ENCODE measurements at regions not wholly inside any gene's neighbourhood (a gene's known extent, or its start where the extent isn't known, plus 50 kb on each side); places are given as distances from the start of the nearest gene placed in this dataset.

DNA sequence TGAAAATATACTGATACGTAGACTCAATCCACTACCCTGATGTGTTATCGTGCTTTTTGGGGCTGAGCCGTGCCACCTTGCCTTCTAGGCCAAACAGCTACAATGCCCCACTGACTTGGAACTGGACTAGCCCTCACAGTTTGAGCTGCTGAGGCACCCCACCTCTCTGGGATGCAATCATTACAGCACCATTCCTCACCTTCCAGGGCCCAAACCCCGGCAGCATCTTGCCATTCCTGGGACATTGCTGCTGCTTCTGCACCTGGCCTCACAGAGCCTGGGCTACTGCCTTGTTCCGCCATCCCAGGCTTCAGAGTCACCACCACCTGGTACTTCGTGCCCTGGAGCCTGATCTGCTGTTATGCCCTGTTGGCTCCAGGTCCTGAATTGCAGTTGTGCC, 89.5 kb upstream of the SNCAIP start:
- H3K27me3 ChIP-seq (ENCODE audit: control insufficient read depth, insufficient read depth, low read length): 0 out of 2 replicates have a peak, but pooled peaks cover 2% of the 10 kb centered on the region
- in situ Hi-C loops (cut with HindIII; ENCODE audit: low pct_unique_long_range_greater_than_20kb, low sequenced_read_pairs) (no loop called here), intact Hi-C loops (cut with micrococcal nuclease; ENCODE audit: unreplicated experiment) (no loop called here)
- H3K4me3 ChIP-seq (ENCODE audit: low read depth in 2 of 2, low read length in 2 of 2): no peak overlapping the region
- ChIA-PET CTCF (no interaction called here), POLR2A (no interaction called here)
- no peak overlapping the region for H3K27ac ChIP-seq (ENCODE audit: low read length)
- DNase-seq (ENCODE audit: low read depth, low spot score): no peak
- no TSS peak for BruUV-seq (replicated peaks)
- H3K9me3 ChIP-seq (ENCODE audit: control insufficient read depth, insufficient read depth, low read depth, low read length): no peaks in the 10 kb centered on the region
- H3K36me3 ChIP-seq (ENCODE audit: control insufficient read depth, insufficient read depth, low read length): no peaks in the 10 kb centered on the region
- no peaks in the 10 kb centered on the region for H3K4me1 ChIP-seq (ENCODE audit: control insufficient read depth, insufficient read depth, low read length)
- no peak for ATAC-seq
- no peak for TF ChIP-seq POLR2AphosphoS5 (IDR thresholded peaks at IDR 0.05; ENCODE audit: low read depth, low read length)
- TF ChIP-seq SIN3A (IDR thresholded peaks at IDR 0.05; ENCODE audit: borderline replicate concordance, insufficient read depth, low read depth, low read length): no peak
- no peak for TF ChIP-seq TCF7L2 (IDR thresholded peaks at IDR 0.05; ENCODE audit: low read depth, low read length)
- TF ChIP-seq, protein P1, sequence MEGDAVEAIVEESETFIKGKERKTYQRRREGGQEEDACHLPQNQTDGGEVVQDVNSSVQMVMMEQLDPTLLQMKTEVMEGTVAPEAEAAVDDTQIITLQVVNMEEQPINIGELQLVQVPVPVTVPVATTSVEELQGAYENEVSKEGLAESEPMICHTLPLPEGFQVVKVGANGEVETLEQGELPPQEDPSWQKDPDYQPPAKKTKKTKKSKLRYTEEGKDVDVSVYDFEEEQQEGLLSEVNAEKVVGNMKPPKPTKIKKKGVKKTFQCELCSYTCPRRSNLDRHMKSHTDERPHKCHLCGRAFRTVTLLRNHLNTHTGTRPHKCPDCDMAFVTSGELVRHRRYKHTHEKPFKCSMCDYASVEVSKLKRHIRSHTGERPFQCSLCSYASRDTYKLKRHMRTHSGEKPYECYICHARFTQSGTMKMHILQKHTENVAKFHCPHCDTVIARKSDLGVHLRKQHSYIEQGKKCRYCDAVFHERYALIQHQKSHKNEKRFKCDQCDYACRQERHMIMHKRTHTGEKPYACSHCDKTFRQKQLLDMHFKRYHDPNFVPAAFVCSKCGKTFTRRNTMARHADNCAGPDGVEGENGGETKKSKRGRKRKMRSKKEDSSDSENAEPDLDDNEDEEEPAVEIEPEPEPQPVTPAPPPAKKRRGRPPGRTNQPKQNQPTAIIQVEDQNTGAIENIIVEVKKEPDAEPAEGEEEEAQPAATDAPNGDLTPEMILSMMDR (IDR thresholded peaks at IDR 0.05): no peak
- TF ChIP-seq, protein P2, sequence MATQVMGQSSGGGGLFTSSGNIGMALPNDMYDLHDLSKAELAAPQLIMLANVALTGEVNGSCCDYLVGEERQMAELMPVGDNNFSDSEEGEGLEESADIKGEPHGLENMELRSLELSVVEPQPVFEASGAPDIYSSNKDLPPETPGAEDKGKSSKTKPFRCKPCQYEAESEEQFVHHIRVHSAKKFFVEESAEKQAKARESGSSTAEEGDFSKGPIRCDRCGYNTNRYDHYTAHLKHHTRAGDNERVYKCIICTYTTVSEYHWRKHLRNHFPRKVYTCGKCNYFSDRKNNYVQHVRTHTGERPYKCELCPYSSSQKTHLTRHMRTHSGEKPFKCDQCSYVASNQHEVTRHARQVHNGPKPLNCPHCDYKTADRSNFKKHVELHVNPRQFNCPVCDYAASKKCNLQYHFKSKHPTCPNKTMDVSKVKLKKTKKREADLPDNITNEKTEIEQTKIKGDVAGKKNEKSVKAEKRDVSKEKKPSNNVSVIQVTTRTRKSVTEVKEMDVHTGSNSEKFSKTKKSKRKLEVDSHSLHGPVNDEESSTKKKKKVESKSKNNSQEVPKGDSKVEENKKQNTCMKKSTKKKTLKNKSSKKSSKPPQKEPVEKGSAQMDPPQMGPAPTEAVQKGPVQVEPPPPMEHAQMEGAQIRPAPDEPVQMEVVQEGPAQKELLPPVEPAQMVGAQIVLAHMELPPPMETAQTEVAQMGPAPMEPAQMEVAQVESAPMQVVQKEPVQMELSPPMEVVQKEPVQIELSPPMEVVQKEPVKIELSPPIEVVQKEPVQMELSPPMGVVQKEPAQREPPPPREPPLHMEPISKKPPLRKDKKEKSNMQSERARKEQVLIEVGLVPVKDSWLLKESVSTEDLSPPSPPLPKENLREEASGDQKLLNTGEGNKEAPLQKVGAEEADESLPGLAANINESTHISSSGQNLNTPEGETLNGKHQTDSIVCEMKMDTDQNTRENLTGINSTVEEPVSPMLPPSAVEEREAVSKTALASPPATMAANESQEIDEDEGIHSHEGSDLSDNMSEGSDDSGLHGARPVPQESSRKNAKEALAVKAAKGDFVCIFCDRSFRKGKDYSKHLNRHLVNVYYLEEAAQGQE (IDR thresholded peaks at IDR 0.05; ENCODE audit: insufficient read depth in 1 of 2, low read depth in 2 of 2, low read length in 1 of 2): no peak

DNA sequence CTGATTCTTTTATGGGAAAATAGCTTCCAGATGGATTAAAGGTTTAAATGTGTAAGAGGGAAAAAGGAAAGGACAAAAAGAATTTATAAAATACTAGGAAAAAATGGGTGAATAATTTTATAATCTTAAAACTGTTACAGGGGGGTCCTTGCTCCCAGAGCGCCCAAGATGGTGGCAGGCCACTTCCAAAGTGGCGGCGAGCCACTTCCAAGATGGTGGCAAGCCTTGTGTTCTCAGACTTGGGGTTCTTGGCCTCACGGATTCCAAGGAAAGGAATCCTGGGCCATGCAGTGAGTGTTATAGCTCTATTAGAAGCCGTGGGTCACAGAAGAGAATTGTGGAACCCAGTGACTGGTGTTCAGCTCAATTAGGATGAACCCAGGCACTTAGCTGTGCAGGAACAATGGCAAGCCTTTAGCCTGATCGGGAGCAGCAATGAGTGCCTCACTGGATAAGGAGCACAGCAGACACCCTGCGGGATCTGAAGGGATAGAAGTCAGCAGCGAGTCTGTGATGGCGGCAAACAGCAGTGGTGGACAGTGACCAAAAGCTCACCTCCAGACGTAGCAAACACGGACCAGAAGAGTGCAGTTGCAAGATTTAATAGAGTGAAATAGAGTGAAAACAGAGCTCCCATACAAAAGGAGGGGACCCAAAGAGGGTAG, 83.2 kb upstream of the SNCAIP start:
- no TSS peak for BruUV-seq (replicated peaks)
- H3K36me3 ChIP-seq (ENCODE audit: control insufficient read depth, insufficient read depth, low read length): no peaks in the 10 kb centered on the region
- H3K4me3 ChIP-seq (ENCODE audit: low read depth in 2 of 2, low read length in 2 of 2): no peak overlapping the region
- ChIA-PET CTCF (no interaction called here), POLR2A (no interaction called here)
- H3K9me3 ChIP-seq (ENCODE audit: control insufficient read depth, insufficient read depth, low read depth, low read length): no peaks in the 10 kb centered on the region
- no peaks in the 10 kb centered on the region for H3K4me1 ChIP-seq (ENCODE audit: control insufficient read depth, insufficient read depth, low read length)
- DNase-seq (ENCODE audit: low read depth, low spot score) (no peak), ATAC-seq (no peak)
- H3K27ac ChIP-seq (ENCODE audit: low read length): no peak overlapping the region
- in situ Hi-C loops (cut with HindIII; ENCODE audit: low pct_unique_long_range_greater_than_20kb, low sequenced_read_pairs): no loop called here
- H3K27me3 ChIP-seq (ENCODE audit: control insufficient read depth, insufficient read depth, low read length): no peaks in the 10 kb centered on the region
- TF ChIP-seq SIN3A (IDR thresholded peaks at IDR 0.05; ENCODE audit: borderline replicate concordance, insufficient read depth, low read depth, low read length): no peak
- TF ChIP-seq POLR2AphosphoS5 (IDR thresholded peaks at IDR 0.05; ENCODE audit: low read depth, low read length): no peak
- TF ChIP-seq, protein P2 (IDR thresholded peaks at IDR 0.05; ENCODE audit: insufficient read depth in 1 of 2, low read depth in 2 of 2, low read length in 1 of 2): no peak
- no peak for TF ChIP-seq TCF7L2 (IDR thresholded peaks at IDR 0.05; ENCODE audit: low read depth, low read length)
- TF ChIP-seq, protein P1 (IDR thresholded peaks at IDR 0.05): no peak
- intact Hi-C loops (cut with micrococcal nuclease; ENCODE audit: unreplicated experiment): no loop called here

Data from Panc1 (cell line).